GM10266 (cell line): ENCODE measurements at regions not wholly inside any gene's neighbourhood (a gene's known extent, or its start where the extent isn't known, plus 50 kb on each side); places are given as distances from the start of the nearest gene placed in this dataset.

Experiments
- DNase-seq: peaks from one replicate; pipeline ENCODE4 v3.0.0; 2012; ENCODE audit errors: extremely low spot score
- TF ChIP-seq, protein P1 (sequence below): IDR thresholded peaks from 2 replicates; pipeline ENCODE4 v1.5.1; 2012; ENCODE audit warnings: mild to moderate bottlenecking, low read depth; ENCODE audit not compliant: control insufficient read depth, insufficient read depth; ENCODE audit errors: missing control alignments

DNA sequence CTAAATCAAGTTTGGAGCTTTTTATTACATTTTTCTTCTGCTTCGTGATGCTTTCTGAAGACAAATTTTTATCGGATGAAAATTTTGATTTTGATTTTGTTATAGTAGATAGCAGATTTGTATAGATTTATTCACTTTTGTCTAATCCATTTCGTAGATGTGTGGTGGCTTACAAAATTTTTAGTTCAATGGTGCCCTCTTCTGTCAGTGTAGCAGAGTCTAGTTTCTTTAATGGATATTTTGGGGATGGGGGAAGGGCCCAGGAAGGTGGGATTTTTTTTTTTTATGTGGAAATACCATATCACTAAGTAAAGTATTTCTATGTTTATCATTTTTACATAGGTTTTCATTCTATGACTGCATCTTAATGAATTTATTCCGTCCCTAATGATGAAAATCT lies 259.9 kb upstream of the TARS1 start:
- TF ChIP-seq, protein P1, sequence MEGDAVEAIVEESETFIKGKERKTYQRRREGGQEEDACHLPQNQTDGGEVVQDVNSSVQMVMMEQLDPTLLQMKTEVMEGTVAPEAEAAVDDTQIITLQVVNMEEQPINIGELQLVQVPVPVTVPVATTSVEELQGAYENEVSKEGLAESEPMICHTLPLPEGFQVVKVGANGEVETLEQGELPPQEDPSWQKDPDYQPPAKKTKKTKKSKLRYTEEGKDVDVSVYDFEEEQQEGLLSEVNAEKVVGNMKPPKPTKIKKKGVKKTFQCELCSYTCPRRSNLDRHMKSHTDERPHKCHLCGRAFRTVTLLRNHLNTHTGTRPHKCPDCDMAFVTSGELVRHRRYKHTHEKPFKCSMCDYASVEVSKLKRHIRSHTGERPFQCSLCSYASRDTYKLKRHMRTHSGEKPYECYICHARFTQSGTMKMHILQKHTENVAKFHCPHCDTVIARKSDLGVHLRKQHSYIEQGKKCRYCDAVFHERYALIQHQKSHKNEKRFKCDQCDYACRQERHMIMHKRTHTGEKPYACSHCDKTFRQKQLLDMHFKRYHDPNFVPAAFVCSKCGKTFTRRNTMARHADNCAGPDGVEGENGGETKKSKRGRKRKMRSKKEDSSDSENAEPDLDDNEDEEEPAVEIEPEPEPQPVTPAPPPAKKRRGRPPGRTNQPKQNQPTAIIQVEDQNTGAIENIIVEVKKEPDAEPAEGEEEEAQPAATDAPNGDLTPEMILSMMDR, result no peak
- no peak for DNase-seq

DNA sequence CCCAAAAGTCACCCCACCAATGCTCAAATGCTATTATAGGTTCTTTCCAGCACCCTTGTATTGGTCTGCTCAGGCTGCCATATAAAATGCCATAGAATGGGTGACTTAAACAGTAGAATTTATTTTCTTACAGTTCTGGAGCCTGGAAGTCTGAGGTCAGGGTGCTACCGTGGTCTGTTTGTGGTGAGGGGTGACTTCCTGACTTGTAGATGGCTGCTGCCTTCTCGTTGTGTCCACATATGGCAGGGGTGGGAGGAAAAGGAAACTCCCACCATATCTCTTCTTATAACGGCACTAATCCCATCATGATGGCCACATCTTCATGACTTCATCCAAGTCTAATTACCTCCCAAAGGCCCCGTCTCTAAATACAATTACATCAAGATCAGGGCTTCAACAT lies 257.8 kb upstream of the TARS1 start:
- TF ChIP-seq, protein P1, result no peak
- no peak for DNase-seq

DNA sequence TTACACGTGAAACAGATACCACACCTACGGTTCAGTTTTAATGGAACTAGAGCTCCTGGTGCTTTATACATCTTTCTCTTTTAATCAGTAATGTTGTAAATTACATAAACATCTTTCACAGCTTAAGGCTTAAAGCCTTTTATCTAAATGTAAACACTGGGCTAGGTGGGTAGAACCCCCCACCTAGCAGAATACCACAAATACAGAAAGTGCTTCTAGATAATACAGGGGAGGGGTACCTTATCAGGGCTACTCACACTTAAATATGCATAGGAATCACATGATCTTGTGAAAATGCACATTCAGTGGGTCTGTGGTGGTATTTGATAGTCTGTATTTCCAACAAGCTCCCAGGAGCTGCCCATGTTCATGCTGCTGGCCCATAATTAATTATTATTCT lies 256.4 kb upstream of the TARS1 start:
- TF ChIP-seq, protein P1, result no peak
- no peak for DNase-seq

DNA sequence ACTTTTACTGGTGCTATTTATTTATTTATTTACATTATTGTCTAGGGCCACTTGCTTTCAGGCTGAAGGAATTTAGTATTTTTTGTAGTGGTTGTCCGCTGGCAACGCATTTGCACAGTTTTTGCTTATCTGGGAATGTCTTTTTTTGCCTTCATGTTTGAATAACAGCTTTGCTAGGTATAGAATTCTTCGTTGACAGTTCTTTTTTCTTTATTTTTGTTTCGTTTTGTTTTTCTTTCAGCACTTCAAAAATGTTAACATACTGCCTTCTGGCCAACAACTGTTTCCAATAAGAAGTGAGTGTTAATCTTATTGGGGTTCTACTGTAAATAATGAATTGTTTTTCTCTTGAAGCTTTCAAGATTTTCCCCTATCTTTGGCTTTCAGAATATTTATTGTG lies 252.7 kb upstream of the TARS1 start:
- DNase-seq, result no peak
- TF ChIP-seq, protein P1, result no peak

- DNase-seq, result no peak
- TF ChIP-seq, protein P1, result no peak
Measured at GRCh38 chr5:33194914-33195313, 245.9 kb upstream of the TARS1 start.

GRCh38 chr5:33195431-33196165 lies 245.2 kb upstream of the TARS1 start:
- DNase-seq, result no peak
- TF ChIP-seq, protein P1, result no peak

DNA sequence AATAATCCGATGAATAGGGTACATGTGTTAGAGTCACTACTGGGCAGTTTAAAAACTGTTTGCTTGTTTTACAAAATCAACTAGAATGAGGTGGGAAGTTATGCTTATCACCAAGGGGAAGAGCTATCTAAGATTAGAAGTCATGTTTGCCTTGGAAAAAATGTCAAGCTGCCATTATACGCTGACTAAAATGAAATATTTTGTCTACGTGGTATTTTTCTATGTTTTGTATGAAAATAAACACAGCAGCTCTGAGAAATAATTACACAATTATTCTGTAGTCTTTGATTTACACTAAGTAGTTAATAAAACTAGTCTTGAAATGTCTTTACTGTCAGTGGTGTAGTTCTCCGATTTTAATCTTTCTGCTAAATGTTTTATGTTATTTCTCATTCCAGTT lies 241.9 kb upstream of the TARS1 start:
- DNase-seq, result no peak
- TF ChIP-seq, protein P1, result no peak
